ENCODE measurements at regions not wholly inside any gene's neighbourhood (a gene's known extent, or its start where the extent isn't known, plus 50 kb on each side); places are given as distances from the start of the nearest gene placed in this dataset.

GRCh38 chr13:85997587-85997986 lies 198.4 kb upstream of the SLITRK6 start:
- CTCF ChIA-PET = no interaction called here

GRCh38 chr13:85995788-85996418 lies 196.7 kb upstream of the SLITRK6 start:
- intact Hi-C loops (cut with micrococcal nuclease) = no loop called here
- ATAC-seq (no peak), DNase-seq (no peak)
- ChIA-PET POLR2A (no interaction called here), CTCF (no interaction called here)
- Mint-ChIP-seq H3K4me1 (ENCODE audit: low read depth) (no peaks in the 10 kb centered on the region), H3K9me3 (no peaks in the 10 kb centered on the region), H3K4me3 (no peak overlapping the region), H3K36me3 (ENCODE audit: low read depth) (no peaks in the 10 kb centered on the region), H3K27ac (no peak overlapping the region), H3K27me3 (no peaks in the 10 kb centered on the region)
- TF ChIP-seq CTCF (IDR thresholded peaks at IDR 0.05) = no peak

More at GRCh38 chr13:85997587-85997986, 198.4 kb upstream of the SLITRK6 start:
- Mint-ChIP-seq H3K9me3 (no peaks in the 10 kb centered on the region), H3K4me1 (ENCODE audit: low read depth) (no peaks in the 10 kb centered on the region), H3K36me3 (ENCODE audit: low read depth) (no peaks in the 10 kb centered on the region), H3K4me3 (no peak overlapping the region), H3K27ac (no peak overlapping the region), H3K27me3 (no peaks in the 10 kb centered on the region)
- no peak for TF ChIP-seq CTCF (IDR thresholded peaks at IDR 0.05)
- DNase-seq (no peak), ATAC-seq (no peak)
- POLR2A ChIA-PET = no interaction called here
- intact Hi-C loops (cut with micrococcal nuclease) = no loop called here

GRCh38 chr13:85993567-85993966 lies 194.3 kb upstream of the SLITRK6 start:
- intact Hi-C loops (cut with micrococcal nuclease) = no loop called here
- H3K27ac Mint-ChIP-seq = no peak overlapping the region
- ChIA-PET CTCF (no interaction called here), POLR2A (no interaction called here)
- DNase-seq (no peak), ATAC-seq (no peak)
- no peak overlapping the region for H3K4me3 Mint-ChIP-seq
- no peaks in the 10 kb centered on the region for H3K9me3 Mint-ChIP-seq
- no peaks in the 10 kb centered on the region for H3K4me1 Mint-ChIP-seq (ENCODE audit: low read depth)
- TF ChIP-seq CTCF (IDR thresholded peaks at IDR 0.05) = no peak
- H3K36me3 Mint-ChIP-seq (ENCODE audit: low read depth) = no peaks in the 10 kb centered on the region
- no peaks in the 10 kb centered on the region for H3K27me3 Mint-ChIP-seq

- Mint-ChIP-seq H3K27me3 (no peaks in the 10 kb centered on the region), H3K4me1 (ENCODE audit: low read depth) (no peaks in the 10 kb centered on the region), H3K36me3 (ENCODE audit: low read depth) (no peaks in the 10 kb centered on the region), H3K27ac (no peak overlapping the region), H3K9me3 (peaks cover under 1% of the 10 kb centered on the region), H3K4me3 (no peak overlapping the region)
- CTCF ChIA-PET = interaction anchor here (0.9 kb wide), 1 partner anchor 9 kb away, joined by 3 read pairs; no protein-coding TSS in a partner anchor
- ATAC-seq (no peak), DNase-seq (no peak)
- intact Hi-C loops (cut with micrococcal nuclease) = no loop called here
- no peak for TF ChIP-seq CTCF (IDR thresholded peaks at IDR 0.05)
- POLR2A ChIA-PET = interaction anchor here (0.6 kb wide), 1 partner anchor 510 kb away, joined by 3 read pairs; no protein-coding TSS in a partner anchor
Measured at GRCh38 chr13:85990397-85990796, 191.2 kb upstream of the SLITRK6 start.

GRCh38 chr13:85985797-85986196 lies 186.6 kb upstream of the SLITRK6 start:
- no peak for DNase-seq
- H3K27ac Mint-ChIP-seq = no peak overlapping the region
- no peaks in the 10 kb centered on the region for H3K4me1 Mint-ChIP-seq (ENCODE audit: low read depth)
- intact Hi-C loops (cut with micrococcal nuclease) = no loop called here
- peaks cover 7% of the 10 kb centered on the region for H3K9me3 Mint-ChIP-seq
- ATAC-seq = no peak
- no peak for TF ChIP-seq CTCF (IDR thresholded peaks at IDR 0.05)
- H3K36me3 Mint-ChIP-seq (ENCODE audit: low read depth) = no peaks in the 10 kb centered on the region
- no peaks in the 10 kb centered on the region for H3K27me3 Mint-ChIP-seq
- ChIA-PET POLR2A (no interaction called here), CTCF (no interaction called here)
- no peak overlapping the region for H3K4me3 Mint-ChIP-seq

All from activated CD8-positive, alpha-beta T cell treated with anti-CD3 and anti-CD28 coated beads for 36 hours (primary cell).